ENCODE measurements at regions not wholly inside any gene's neighbourhood (a gene's known extent, or its start where the extent isn't known, plus 50 kb on each side); places are given as distances from the start of the nearest gene placed in this dataset.

- no peak for TF ChIP-seq POLR2A (IDR thresholded peaks at IDR 0.05; ENCODE audit: insufficient read depth in 1 of 2, low read depth in 2 of 2, low read length in 2 of 2)
- no peak for TF ChIP-seq DDIT3 (CRISPR knock-in tag; IDR thresholded peaks at IDR 0.05)
- no peak for TF ChIP-seq ZNF747 (CRISPR knock-in tag; IDR thresholded peaks at IDR 0.05; ENCODE audit: borderline replicate concordance)
- no peak for TF ChIP-seq FOXK2 (IDR thresholded peaks at IDR 0.05)
- TF ChIP-seq MTA1 (CRISPR knock-in tag; IDR thresholded peaks at IDR 0.05; ENCODE audit: borderline replicate concordance), result no peak
- TF ChIP-seq ZNF768 (CRISPR knock-in tag; IDR thresholded peaks at IDR 0.05), result no peak
- no peak for TF ChIP-seq POLR2AphosphoS5 (IDR thresholded peaks at IDR 0.05; ENCODE audit: low read depth, low read length)
- no peak for TF ChIP-seq ZBTB26 (CRISPR knock-in tag; IDR thresholded peaks at IDR 0.05; ENCODE audit: borderline replicate concordance)
- no peak for TF ChIP-seq FOXO1 (CRISPR knock-in tag; IDR thresholded peaks at IDR 0.05)
- no peak for TF ChIP-seq ZNF773 (CRISPR knock-in tag; IDR thresholded peaks at IDR 0.05; ENCODE audit: borderline replicate concordance)
- TF ChIP-seq TAF1 (CRISPR knock-in tag; IDR thresholded peaks at IDR 0.05), result no peak
- no peak for TF ChIP-seq CTCF (CRISPR knock-in tag; IDR thresholded peaks at IDR 0.05)
These were observed 275.6 kb upstream of the GRM7 start for GRCh38 chr3:6585360-6585759.
